ENCODE measurements at regions not wholly inside any gene's neighbourhood (a gene's known extent, or its start where the extent isn't known, plus 50 kb on each side); places are given as distances from the start of the nearest gene placed in this dataset.

GRCh38 chr1:165114022-165114888, 242.3 kb downstream of the LMX1A start:
- no peaks in the 10 kb centered on the region for H3K9me2 ChIP-seq (ENCODE audit: insufficient read depth, low read length)
- H3K4me2 ChIP-seq (ENCODE audit: low read length): no peak overlapping the region
- no peak overlapping the region for H2AFZ ChIP-seq (ENCODE audit: low read depth, low read length)
- peak; percentile 88 for TF ChIP-seq RAD21 (conservative IDR thresholded peaks at IDR 0.05)
- peak; percentile 89 for TF ChIP-seq CTCF (IDR thresholded peaks at IDR 0.05; ENCODE audit: poor library complexity, severe bottlenecking)
- TF ChIP-seq SMC3 (conservative IDR thresholded peaks at IDR 0.05; ENCODE audit: poor library complexity): peak; percentile 88
- TF ChIP-seq EZH2 (IDR thresholded peaks at IDR 0.05; ENCODE audit: borderline replicate concordance, insufficient read depth, low read length, poor library complexity, severe bottlenecking): no peak
- H3K9me3 ChIP-seq (ENCODE audit: low read length): no peaks in the 10 kb centered on the region
- no peaks in the 10 kb centered on the region for H3F3A ChIP-seq (ENCODE audit: insufficient read depth, low read length, poor library complexity, severe bottlenecking)
- H3K36me3 ChIP-seq (ENCODE audit: insufficient read depth, low read length): no peaks in the 10 kb centered on the region
- H3K27ac ChIP-seq (ENCODE audit: low read length): no peak overlapping the region
- peak overlapping the region; percentile 22 for H3K9ac ChIP-seq (ENCODE audit: low read length)
- no peak overlapping the region for H3K4me3 ChIP-seq (ENCODE audit: low read length)
- H4K20me1 ChIP-seq (ENCODE audit: insufficient read depth): no peaks in the 10 kb centered on the region
- H3K79me2 ChIP-seq (replicated peaks; ENCODE audit: insufficient read depth, low read length): no peaks in the 10 kb centered on the region
- H3K27me3 ChIP-seq (ENCODE audit: insufficient read depth, low read depth, low read length): peaks cover 20% of the 10 kb centered on the region

- Histone ChIP-seq H3K4me2 (ENCODE audit: low read length) (no peak overlapping the region), H3K27ac (ENCODE audit: low read length) (no peak overlapping the region), H2AFZ (ENCODE audit: low read depth, low read length) (no peak overlapping the region), H3K4me3 (ENCODE audit: low read length) (no peak overlapping the region), H3K9ac (ENCODE audit: low read length) (no peak overlapping the region), H3K36me3 (ENCODE audit: insufficient read depth, low read length) (no peaks in the 10 kb centered on the region), H3K9me2 (ENCODE audit: insufficient read depth, low read length) (no peaks in the 10 kb centered on the region), H3K79me2 (replicated peaks; ENCODE audit: insufficient read depth, low read length) (no peaks in the 10 kb centered on the region), H3K27me3 (ENCODE audit: insufficient read depth, low read depth, low read length) (peaks cover 12% of the 10 kb centered on the region), H3F3A (ENCODE audit: insufficient read depth, low read length, poor library complexity, severe bottlenecking) (no peaks in the 10 kb centered on the region), H3K9me3 (ENCODE audit: low read length) (no peaks in the 10 kb centered on the region), H4K20me1 (ENCODE audit: insufficient read depth) (no peaks in the 10 kb centered on the region)
- TF ChIP-seq SMC3 (conservative IDR thresholded peaks at IDR 0.05; ENCODE audit: poor library complexity) (no peak), CTCF (IDR thresholded peaks at IDR 0.05; ENCODE audit: poor library complexity, severe bottlenecking) (no peak), POLR2AphosphoS5 (IDR thresholded peaks at IDR 0.05) (no peak), RAD21 (conservative IDR thresholded peaks at IDR 0.05) (no peak), TAF1 (IDR thresholded peaks at IDR 0.05; ENCODE audit: low read depth) (no peak), EZH2 (IDR thresholded peaks at IDR 0.05; ENCODE audit: borderline replicate concordance, insufficient read depth, low read length, poor library complexity, severe bottlenecking) (no peak), MXI1 (conservative IDR thresholded peaks at IDR 0.05; ENCODE audit: poor library complexity, severe bottlenecking) (no peak), EP300 (conservative IDR thresholded peaks at IDR 0.05; ENCODE audit: poor library complexity, severe bottlenecking) (no peak), REST (IDR thresholded peaks at IDR 0.05; ENCODE audit: borderline replicate concordance) (no peak)
These were observed 244.3 kb downstream of the LMX1A start for GRCh38 chr1:165112260-165112659.
